Parathyroid adenoma (tissue), 2 donors: ENCODE measurements at regions not wholly inside any gene's neighbourhood (a gene's known extent, or its start where the extent isn't known, plus 50 kb on each side); places are given as distances from the start of the nearest gene placed in this dataset.

ENCODE experiments used
- H2AFZ ChIP-seq: fragments of 300-600 bp; sonication (generic); one replicate; pipeline ENCODE4 v1.7.0; 2017; ENCODE audit warnings: antibody characterized with exemption, mild to moderate bottlenecking
- H3K27ac ChIP-seq: fragments of 300-600 bp; sonication (generic); one replicate; pipeline ENCODE4 v1.7.0; 2017
- H3K27me3 ChIP-seq: fragments of 300-600 bp; sonication (generic); one replicate; pipeline ENCODE4 v1.7.0; 2017; ENCODE audit warnings: low read length; ENCODE audit not compliant: control insufficient read depth, insufficient read depth
- H3K36me3 ChIP-seq: fragments of 300-600 bp; sonication (generic); one replicate; pipeline ENCODE4 v1.7.0; 2017; ENCODE audit warnings: low read length; ENCODE audit not compliant: control insufficient read depth, insufficient read depth
- H3K4me1 ChIP-seq: fragments of 300-600 bp; sonication (generic); one replicate; pipeline ENCODE4 v1.7.0; 2017; ENCODE audit warnings: control low read depth
- H3K4me2 ChIP-seq: fragments of 300-600 bp; sonication (generic); one replicate; pipeline ENCODE4 v1.7.0; 2017; ENCODE audit warnings: low read length
- H3K4me3 ChIP-seq: fragments of 300-600 bp; sonication (generic); one replicate; pipeline ENCODE4 v1.7.0; 2017; ENCODE audit warnings: low read depth, low read length
- H3K79me2 ChIP-seq: fragments of 300-600 bp; sonication (generic); one replicate; pipeline ENCODE4 v1.7.0; 2017; ENCODE audit warnings: control low read depth
- H3K9ac ChIP-seq: fragments of 300-600 bp; sonication (generic); one replicate; pipeline ENCODE4 v1.7.0; 2017; ENCODE audit warnings: mild to moderate bottlenecking
- H3K9me3 ChIP-seq: fragments of 300-600 bp; sonication (generic); one replicate; pipeline ENCODE4 v1.7.0; 2017; ENCODE audit warnings: low read length; ENCODE audit not compliant: control insufficient read depth
- CTCF ChIP-seq: fragments of 300-600 bp; sonication (generic); IDR thresholded peaks from one replicate; pipeline ENCODE4 v1.7.0; 2017; ENCODE audit warnings: antibody characterized with exemption, mild to moderate bottlenecking
- donor health status: primary hyperparathyroidism.

GRCh38 chr5:105544300-105544699 lies 1981.7 kb upstream of the NUDT12 start:
- Histone ChIP-seq H3K9me3 (no peaks in the 10 kb centered on the region), H3K4me2 (no peak overlapping the region), H3K4me1 (no peaks in the 10 kb centered on the region), H3K27ac (no peak overlapping the region), H3K36me3 (no peaks in the 10 kb centered on the region), H2AFZ (no peak overlapping the region), H3K79me2 (no peaks in the 10 kb centered on the region), H3K27me3 (no peaks in the 10 kb centered on the region), H3K9ac (no peak overlapping the region), H3K4me3 (no peak overlapping the region)
- no peak for TF ChIP-seq CTCF

- no peaks in the 10 kb centered on the region for H3K36me3 ChIP-seq
- H3K4me2 ChIP-seq = no peak overlapping the region
- no peaks in the 10 kb centered on the region for H3K4me1 ChIP-seq
- H2AFZ ChIP-seq = no peak overlapping the region
- TF ChIP-seq CTCF = no peak
- H3K9ac ChIP-seq = no peak overlapping the region
- H3K4me3 ChIP-seq = no peak overlapping the region
- no peaks in the 10 kb centered on the region for H3K9me3 ChIP-seq
- no peaks in the 10 kb centered on the region for H3K79me2 ChIP-seq
- no peaks in the 10 kb centered on the region for H3K27me3 ChIP-seq
- H3K27ac ChIP-seq = no peak overlapping the region
These were observed 1974.1 kb upstream of the NUDT12 start for GRCh38 chr5:105536675-105537074.

GRCh38 chr5:105530716-105531261 lies 1968.2 kb upstream of the NUDT12 start:
- Histone ChIP-seq H3K36me3 (no peaks in the 10 kb centered on the region), H3K27me3 (no peaks in the 10 kb centered on the region), H3K4me1 (no peaks in the 10 kb centered on the region), H3K9ac (no peak overlapping the region), H3K4me2 (no peak overlapping the region), H3K27ac (no peak overlapping the region), H3K4me3 (no peak overlapping the region), H2AFZ (no peak overlapping the region), H3K9me3 (no peaks in the 10 kb centered on the region), H3K79me2 (no peaks in the 10 kb centered on the region)
- TF ChIP-seq CTCF = no peak

- no peaks in the 10 kb centered on the region for H3K27me3 ChIP-seq
- H3K9me3 ChIP-seq = no peaks in the 10 kb centered on the region
- no peaks in the 10 kb centered on the region for H3K79me2 ChIP-seq
- no peak overlapping the region for H3K4me2 ChIP-seq
- no peaks in the 10 kb centered on the region for H3K4me1 ChIP-seq
- H2AFZ ChIP-seq = no peak overlapping the region
- no peak for TF ChIP-seq CTCF
- no peak overlapping the region for H3K27ac ChIP-seq
- H3K9ac ChIP-seq = no peak overlapping the region
- no peak overlapping the region for H3K4me3 ChIP-seq
- no peaks in the 10 kb centered on the region for H3K36me3 ChIP-seq
These were observed 1967.3 kb upstream of the NUDT12 start for GRCh38 chr5:105529851-105530250.

GRCh38 chr5:105508519-105508918 lies 1945.9 kb upstream of the NUDT12 start:
- no peak for TF ChIP-seq CTCF
- Histone ChIP-seq H3K36me3 (no peaks in the 10 kb centered on the region), H3K4me3 (no peak overlapping the region), H3K4me1 (no peaks in the 10 kb centered on the region), H3K9me3 (no peaks in the 10 kb centered on the region), H3K9ac (no peak overlapping the region), H3K4me2 (no peak overlapping the region), H3K27me3 (no peaks in the 10 kb centered on the region), H3K27ac (no peak overlapping the region), H3K79me2 (no peaks in the 10 kb centered on the region), H2AFZ (no peak overlapping the region)
